ENCODE measurements at regions not wholly inside any gene's neighbourhood (a gene's known extent, or its start where the extent isn't known, plus 50 kb on each side); places are given as distances from the start of the nearest gene placed in this dataset.

DNA sequence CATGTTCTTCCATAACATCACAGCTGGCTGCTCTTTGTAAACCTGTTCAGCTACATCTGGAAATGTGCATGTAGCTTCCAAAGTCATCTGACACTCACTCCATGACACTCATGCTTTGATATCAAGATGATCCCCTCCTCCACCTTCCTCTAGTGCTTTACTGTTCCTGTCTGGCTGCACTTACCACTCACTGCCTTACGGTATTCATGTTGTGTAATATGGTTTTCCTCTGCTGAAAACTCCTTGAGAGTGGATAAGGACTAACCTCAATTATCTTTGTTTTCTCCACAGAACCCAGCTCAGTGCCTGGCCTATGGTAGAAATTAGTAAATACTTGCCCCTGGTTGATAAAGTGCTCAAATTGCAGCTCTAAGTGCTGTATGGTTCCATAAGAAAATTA lies 483.9 kb downstream of the HTR7 start:
- TF ChIP-seq POLR2A (IDR thresholded peaks at IDR 0.05), result no peak
- TF ChIP-seq, protein P1, sequence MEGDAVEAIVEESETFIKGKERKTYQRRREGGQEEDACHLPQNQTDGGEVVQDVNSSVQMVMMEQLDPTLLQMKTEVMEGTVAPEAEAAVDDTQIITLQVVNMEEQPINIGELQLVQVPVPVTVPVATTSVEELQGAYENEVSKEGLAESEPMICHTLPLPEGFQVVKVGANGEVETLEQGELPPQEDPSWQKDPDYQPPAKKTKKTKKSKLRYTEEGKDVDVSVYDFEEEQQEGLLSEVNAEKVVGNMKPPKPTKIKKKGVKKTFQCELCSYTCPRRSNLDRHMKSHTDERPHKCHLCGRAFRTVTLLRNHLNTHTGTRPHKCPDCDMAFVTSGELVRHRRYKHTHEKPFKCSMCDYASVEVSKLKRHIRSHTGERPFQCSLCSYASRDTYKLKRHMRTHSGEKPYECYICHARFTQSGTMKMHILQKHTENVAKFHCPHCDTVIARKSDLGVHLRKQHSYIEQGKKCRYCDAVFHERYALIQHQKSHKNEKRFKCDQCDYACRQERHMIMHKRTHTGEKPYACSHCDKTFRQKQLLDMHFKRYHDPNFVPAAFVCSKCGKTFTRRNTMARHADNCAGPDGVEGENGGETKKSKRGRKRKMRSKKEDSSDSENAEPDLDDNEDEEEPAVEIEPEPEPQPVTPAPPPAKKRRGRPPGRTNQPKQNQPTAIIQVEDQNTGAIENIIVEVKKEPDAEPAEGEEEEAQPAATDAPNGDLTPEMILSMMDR (IDR thresholded peaks at IDR 0.05), result no peak
